A549 (cell line): ENCODE measurements at regions not wholly inside any gene's neighbourhood (a gene's known extent, or its start where the extent isn't known, plus 50 kb on each side); places are given as distances from the start of the nearest gene placed in this dataset.

Experiments
- BCL3 ChIP-seq: fragments of >200 bp; sonication (Bioruptor Twin); formaldehyde crosslinking; IDR thresholded peaks from 3 replicates; pipeline ENCODE4 v1.6.1; 2016
- CTCF ChIP-seq: fragments of >200 bp; sonication (Bioruptor Twin); formaldehyde crosslinking; IDR thresholded peaks from 3 replicates; pipeline ENCODE4 v1.5.1; 2016
- FOSL2 ChIP-seq, 2 experiments: fragments of 450-650 bp in 1 of 2; fragments of >200 bp in 1 of 2; sonication (Bioruptor Twin) in 1 of 2; formaldehyde crosslinking; IDR thresholded peaks; 2 replicates each; pipeline versions ENCODE4 v1.5.0 to v1.6.1; 2016 to 2020; ENCODE audit warnings: mild to moderate bottlenecking in 1 of 2, moderate library complexity in 1 of 2
- HDAC2 ChIP-seq: fragments of 200-600 bp; sonication (generic); IDR thresholded peaks from 2 replicates; pipeline ENCODE4 v1.6.1; 2016
- HMGXB4 ChIP-seq: fragments of 250-450 bp; sonication (Bioruptor Pico); IDR thresholded peaks from 2 replicates; pipeline ENCODE4 v1.5.0; 2021; ENCODE audit warnings: mild to moderate bottlenecking, moderate library complexity, borderline replicate concordance
- JUNB ChIP-seq: fragments of >200 bp; sonication (Bioruptor Twin); formaldehyde crosslinking; IDR thresholded peaks from 2 replicates; pipeline ENCODE4 v1.6.1; 2016
- MYC ChIP-seq: IDR thresholded peaks from 2 replicates; pipeline ENCODE4 v1.6.1; 2012; ENCODE audit warnings: mild to moderate bottlenecking, inconsistent platforms, low read length, improper control_type of control experiment, borderline replicate concordance
- NR3C1 ChIP-seq: fragments of >200 bp; sonication (Bioruptor Twin); formaldehyde crosslinking; IDR thresholded peaks from 3 replicates; pipeline ENCODE4 v1.6.1; 2017
- REST ChIP-seq: fragments of 200-600 bp; sonication (generic); IDR thresholded peaks from 2 replicates; pipeline ENCODE4 v1.6.1; 2016; ENCODE audit warnings: antibody characterized with exemption, mild to moderate bottlenecking, moderate library complexity
- RFX5 ChIP-seq: fragments of 450-650 bp; IDR thresholded peaks from 2 replicates; pipeline ENCODE4 v1.7.1; 2014; ENCODE audit warnings: antibody characterized with exemption, mild to moderate bottlenecking, moderate library complexity
- SMC3 ChIP-seq: fragments of >200 bp; sonication (Bioruptor Twin); formaldehyde crosslinking; IDR thresholded peaks from 3 replicates; pipeline ENCODE4 v1.6.1; 2018; ENCODE audit warnings: inconsistent platforms

- no peak for TF ChIP-seq CTCF
- TF ChIP-seq FOSL2 (IDR thresholded peaks at IDR 0.05) = no peak
- TF ChIP-seq FOSL2 (CRISPR knock-in tag; IDR thresholded peaks at IDR 0.05) = no peak
- no peak for TF ChIP-seq JUNB
- TF ChIP-seq REST = no peak
- no peak for TF ChIP-seq MYC
- TF ChIP-seq HMGXB4 = no peak
- TF ChIP-seq NR3C1 = no peak
- TF ChIP-seq RFX5 = no peak
- TF ChIP-seq HDAC2 = no peak
- no peak for TF ChIP-seq BCL3
- TF ChIP-seq SMC3 = no peak
These were observed 782.9 kb downstream of the GALR1 start for GRCh38 chr18:78032574-78032973.
